Nephron (organoid): ENCODE measurements at regions not wholly inside any gene's neighbourhood (a gene's known extent, or its start where the extent isn't known, plus 50 kb on each side); places are given as distances from the start of the nearest gene placed in this dataset.
"Not testable (repeated sequence)": the region's sequence is repeated elsewhere in the genome, so short reads cannot be mapped to it uniquely, and the experiment has no call there.

Experiments used
- H3K27ac Mint-ChIP-seq, 3 experiments: 2 replicates each; pipeline ENCODE4 v1.8.0; 2020; ENCODE audit warnings: mixed read lengths in 3 of 3, mild to moderate bottlenecking in 2 of 3, moderate library complexity in 1 of 3
- H3K27me3 Mint-ChIP-seq: 2 replicates; pipeline ENCODE4 v1.8.0; 2021; ENCODE audit warnings: low read depth, mild to moderate bottlenecking, moderate library complexity, mixed read lengths
- H3K36me3 Mint-ChIP-seq: 2 replicates; pipeline ENCODE4 v1.8.0; 2020; ENCODE audit warnings: low read depth, mixed read lengths
- H3K4me1 Mint-ChIP-seq: 2 replicates; pipeline ENCODE4 v1.8.0; 2020; ENCODE audit warnings: mixed read lengths
- H3K4me3 Mint-ChIP-seq, 3 experiments: 2 replicates each; pipeline ENCODE4 v1.8.0; 2020; ENCODE audit warnings: mild to moderate bottlenecking in 3 of 3, mixed read lengths in 3 of 3, moderate library complexity in 2 of 3
- H3K9me3 Mint-ChIP-seq: 2 replicates; pipeline ENCODE4 v1.8.0; 2020; ENCODE audit warnings: mixed read lengths
- CTCF ChIP-seq, 3 experiments: fragments of 200-600 bp; sonication (generic); IDR thresholded peaks; one replicate each; pipeline ENCODE4 v1.5.0; 2021; ENCODE audit warnings: antibody characterized with exemption in 3 of 3; ENCODE audit not compliant: unreplicated experiment in 3 of 3

GRCh38 chr5:112532654-112533360 lies 113.7 kb upstream of the EPB41L4A start:
- Mint-ChIP-seq H3K4me1 (no peaks in the 10 kb centered on the region), H3K4me3 (no peak overlapping the region), H3K27ac (no peak overlapping the region), H3K27me3 (peaks cover 5% of the 10 kb centered on the region), H3K9me3 (no peaks in the 10 kb centered on the region), H3K36me3 (no peaks in the 10 kb centered on the region)
- TF ChIP-seq CTCF (IDR thresholded peaks at IDR 0.05; ENCODE audit: unreplicated experiment in 3 of 3): no peak

GRCh38 chr5:112533362-112533761 lies 114.3 kb upstream of the EPB41L4A start:
- Mint-ChIP-seq H3K9me3 (no peaks in the 10 kb centered on the region), H3K27ac (no peak overlapping the region), H3K4me1 (no peaks in the 10 kb centered on the region), H3K27me3 (peaks cover 5% of the 10 kb centered on the region), H3K4me3 (no peak overlapping the region), H3K36me3 (no peaks in the 10 kb centered on the region)
- no peak for TF ChIP-seq CTCF (IDR thresholded peaks at IDR 0.05; ENCODE audit: unreplicated experiment in 3 of 3)

- H3K4me1 Mint-ChIP-seq: no peaks in the 10 kb centered on the region
- H3K36me3 Mint-ChIP-seq: no peaks in the 10 kb centered on the region
- no peak for TF ChIP-seq CTCF (IDR thresholded peaks at IDR 0.05; ENCODE audit: unreplicated experiment in 3 of 3)
- H3K27ac Mint-ChIP-seq: no peak overlapping the region
- no peaks in the 10 kb centered on the region for H3K9me3 Mint-ChIP-seq
- H3K27me3 Mint-ChIP-seq: peaks cover 5% of the 10 kb centered on the region
- no peak overlapping the region for H3K4me3 Mint-ChIP-seq
These were observed 115.0 kb upstream of the EPB41L4A start for GRCh38 chr5:112534067-112534583.

GRCh38 chr5:112534611-112535255 lies 115.7 kb upstream of the EPB41L4A start:
- H3K9me3 Mint-ChIP-seq: no peaks in the 10 kb centered on the region
- H3K4me1 Mint-ChIP-seq: no peaks in the 10 kb centered on the region
- TF ChIP-seq CTCF (IDR thresholded peaks at IDR 0.05; ENCODE audit: unreplicated experiment in 3 of 3): no peak
- H3K4me3 Mint-ChIP-seq: no peak overlapping the region
- H3K36me3 Mint-ChIP-seq: no peaks in the 10 kb centered on the region
- peaks cover 5% of the 10 kb centered on the region for H3K27me3 Mint-ChIP-seq
- H3K27ac Mint-ChIP-seq: no peak overlapping the region

- H3K9me3 Mint-ChIP-seq: no peaks in the 10 kb centered on the region
- no peaks in the 10 kb centered on the region for H3K36me3 Mint-ChIP-seq
- no peak for TF ChIP-seq CTCF (IDR thresholded peaks at IDR 0.05; ENCODE audit: unreplicated experiment in 3 of 3)
- H3K27me3 Mint-ChIP-seq: peaks cover 5% of the 10 kb centered on the region
- no peak overlapping the region for H3K4me3 Mint-ChIP-seq
- H3K4me1 Mint-ChIP-seq: no peaks in the 10 kb centered on the region
- no peak overlapping the region for H3K27ac Mint-ChIP-seq
These were observed 116.3 kb upstream of the EPB41L4A start for GRCh38 chr5:112535356-112535755.

GRCh38 chr5:112544558-112544957 lies 125.5 kb upstream of the EPB41L4A start:
- not testable (repeated sequence) for H3K4me3 Mint-ChIP-seq, H3K36me3 Mint-ChIP-seq, H3K27me3 Mint-ChIP-seq, H3K4me1 Mint-ChIP-seq, H3K27ac Mint-ChIP-seq, H3K9me3 Mint-ChIP-seq
